NCI-H526 (cell line): ENCODE measurements at regions not wholly inside any gene's neighbourhood (a gene's known extent, or its start where the extent isn't known, plus 50 kb on each side); places are given as distances from the start of the nearest gene placed in this dataset.

Source experiments
- DNase-seq, 2 experiments: peaks; one replicate each; lab custom pipeline; 2025; lab: John Stamatoyannopoulos, UW

DNA sequence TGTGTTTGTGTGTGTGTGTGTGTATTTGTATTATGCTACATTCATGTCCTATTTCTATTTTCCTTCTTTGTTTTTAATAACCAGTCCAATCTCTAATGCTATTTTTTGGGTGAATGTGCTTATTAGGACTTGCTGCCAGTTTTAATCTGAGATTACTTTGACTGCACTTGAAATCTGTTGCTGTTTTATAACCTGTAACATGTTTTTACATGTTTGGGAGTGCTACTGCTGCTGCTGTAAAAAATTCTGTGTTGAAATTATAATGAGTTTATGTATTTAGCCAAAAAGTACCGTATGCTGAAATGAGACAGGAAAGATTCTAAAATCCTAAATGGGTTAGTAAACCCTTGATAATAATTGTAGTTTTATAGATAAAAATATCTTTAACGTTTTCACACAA is 104.7 kb upstream of the SSBP2 start:
- no peak for DNase-seq

DNA sequence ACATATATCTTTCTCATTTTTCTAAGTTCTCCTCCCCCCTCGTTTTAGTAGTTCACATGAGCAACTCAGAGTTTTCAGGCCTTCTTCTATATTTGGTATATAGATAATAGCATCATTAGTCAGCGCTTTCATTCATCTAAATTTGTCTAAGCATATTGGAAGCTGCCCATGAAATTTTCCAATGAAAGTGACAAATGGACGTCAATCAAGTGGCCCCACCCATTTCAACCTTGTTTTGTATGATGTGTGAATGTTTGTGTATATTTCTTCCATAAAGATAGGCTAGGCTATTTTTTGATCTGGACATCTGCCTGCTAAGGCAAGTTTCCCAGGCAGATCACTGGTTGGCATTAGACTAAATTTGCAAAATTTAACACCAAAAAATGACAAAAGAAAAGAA is 104.0 kb upstream of the SSBP2 start:
- DNase-seq: peak in 1 of 2 experiments; percentile 12

DNA sequence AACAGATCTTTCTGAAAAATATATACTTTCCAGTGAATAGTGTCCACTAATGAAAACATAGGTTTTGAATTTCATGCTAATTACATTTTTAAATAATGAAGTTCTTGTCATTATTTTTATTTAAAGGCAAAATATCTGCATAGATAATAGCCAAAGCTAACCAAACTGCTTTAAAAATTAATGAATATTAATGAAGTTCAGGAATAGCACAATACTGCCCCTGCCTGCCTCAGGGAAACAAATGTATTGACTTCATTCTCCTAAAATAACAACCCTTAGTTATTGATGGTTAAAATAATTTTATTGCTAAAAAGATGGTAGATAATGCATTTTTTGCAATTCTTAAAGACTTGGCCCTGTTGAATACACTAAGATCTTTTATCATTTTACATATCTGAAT is 103.6 kb upstream of the SSBP2 start:
- DNase-seq: peak in 1 of 2 experiments; percentile 12

DNA sequence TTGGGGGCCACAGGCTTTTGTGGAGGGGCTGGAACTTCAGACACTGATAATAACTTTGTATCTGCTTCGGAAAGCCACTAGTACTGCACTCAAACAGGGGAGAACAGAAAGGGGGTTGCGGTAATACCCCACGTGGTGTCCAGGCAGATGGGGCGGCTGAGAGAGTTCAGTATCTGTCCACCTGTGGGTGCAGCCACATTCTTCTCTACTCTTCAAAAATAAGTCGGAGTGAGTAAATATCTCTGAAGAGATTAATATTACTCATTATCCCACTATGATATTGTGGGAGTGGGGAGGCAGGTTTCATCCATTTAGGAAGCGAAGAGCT is 102.1 kb upstream of the SSBP2 start:
- peak; percentile 67 to 72 for DNase-seq

DNA sequence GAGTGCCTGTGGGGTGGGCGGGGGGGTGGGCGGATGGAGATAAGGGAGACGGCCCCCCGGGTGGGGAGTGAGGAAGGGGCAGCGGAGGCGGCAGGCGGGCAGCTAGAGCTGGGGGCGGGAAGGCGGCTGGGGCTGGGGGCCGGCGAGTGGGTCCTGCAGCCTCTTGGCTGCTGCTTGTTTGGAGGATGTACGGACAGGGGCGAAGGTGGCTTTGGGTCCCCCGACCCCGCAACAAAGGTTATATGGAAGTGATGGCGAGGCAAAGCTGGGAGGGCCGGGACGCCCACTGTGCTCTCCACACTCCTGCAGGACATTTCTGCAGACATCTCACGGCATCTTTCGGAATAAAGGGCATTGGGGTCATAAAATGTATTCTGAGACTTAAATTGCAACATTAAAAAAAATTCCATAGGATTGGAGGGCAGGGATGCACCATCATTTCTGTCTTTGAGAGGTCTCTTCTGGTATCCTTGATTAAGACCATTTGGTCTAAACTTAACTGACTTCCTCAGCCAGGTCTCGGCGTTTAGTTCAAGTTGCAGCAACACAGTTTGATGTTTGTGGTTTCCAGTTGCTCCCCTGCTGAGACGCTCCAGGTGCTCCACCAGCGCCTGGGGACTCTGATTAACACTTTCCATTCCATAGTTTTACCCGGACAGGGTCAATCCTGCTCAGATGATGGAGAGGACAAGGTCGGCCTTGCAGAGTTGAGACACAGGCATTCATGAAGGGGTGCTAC is 101.6 kb upstream of the SSBP2 start:
- DNase-seq: peak; percentile 61 to 72

DNA sequence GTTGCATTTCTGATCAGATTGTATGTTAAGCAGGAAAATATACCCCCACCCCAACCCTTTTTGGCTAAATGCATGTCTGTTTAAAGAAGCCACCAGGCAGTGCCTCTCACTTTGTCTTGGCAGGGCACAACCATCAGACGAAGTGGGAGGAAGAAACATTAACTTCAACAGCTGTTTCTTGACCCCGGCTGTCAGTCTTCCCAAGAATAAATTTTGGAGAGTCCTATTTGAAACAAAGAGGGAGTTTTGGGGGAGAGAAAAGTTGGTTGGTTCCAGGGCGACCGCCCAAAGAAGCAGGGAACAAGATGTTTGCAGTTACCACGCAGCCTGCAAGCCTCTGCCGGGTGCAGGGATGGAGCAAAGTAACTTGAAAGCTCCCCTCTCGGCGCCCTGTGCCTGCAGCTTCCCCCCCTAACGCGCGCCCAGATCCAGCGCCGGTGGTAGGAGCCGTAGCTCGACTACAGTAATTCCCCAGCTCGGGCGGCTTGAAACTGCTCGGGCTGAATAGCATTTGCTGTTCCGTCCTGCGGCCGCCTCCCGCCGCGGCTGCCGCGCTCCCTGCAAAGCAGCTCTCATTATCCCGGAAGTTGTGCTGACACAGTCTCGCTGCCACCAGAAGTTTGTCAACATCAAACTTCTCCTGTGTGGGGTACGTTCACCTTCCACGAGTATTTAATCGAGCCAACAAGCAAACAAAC is 100.7 kb upstream of the SSBP2 start:
- DNase-seq: peak; percentile 84 to 93

DNA sequence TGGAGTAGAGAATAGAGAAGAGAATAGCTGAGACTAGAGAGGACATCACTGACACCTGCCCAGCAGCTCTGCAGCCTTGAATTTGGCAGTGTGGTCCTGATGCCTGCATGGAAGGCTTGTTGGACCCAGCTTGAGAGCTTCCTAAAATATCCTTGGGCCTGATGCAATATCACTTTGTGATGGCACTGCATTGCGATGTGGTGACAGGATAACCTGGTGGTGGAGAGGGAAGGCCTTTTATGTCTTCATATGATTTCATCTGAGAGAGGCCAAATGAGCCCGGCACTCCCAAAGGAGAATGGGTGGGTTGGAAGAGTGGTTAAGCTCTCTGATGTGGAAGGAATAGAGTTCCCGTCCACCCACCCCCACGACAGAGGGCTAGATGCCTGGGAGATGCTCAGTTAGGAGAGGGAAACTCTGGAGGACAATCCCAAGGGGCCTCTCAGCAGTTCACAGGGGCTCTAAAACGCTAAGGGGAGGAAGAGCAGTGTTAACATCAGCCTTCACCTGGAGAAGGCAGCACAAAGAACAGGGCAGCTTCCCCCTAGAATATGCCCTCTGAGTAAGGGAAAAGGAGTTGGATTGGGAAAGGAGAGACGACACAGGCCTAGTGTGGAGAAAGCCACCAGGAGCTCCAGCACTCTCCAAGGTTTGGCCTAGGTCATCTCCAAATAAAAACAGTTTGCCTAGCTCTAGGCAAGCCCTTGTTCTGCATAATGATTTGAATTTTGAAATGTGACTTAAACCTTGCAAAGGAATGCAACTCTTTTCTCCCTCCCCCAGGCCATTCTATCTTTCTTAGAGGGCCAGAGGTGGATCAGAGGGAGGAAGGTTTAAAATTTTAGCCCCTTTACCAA is 99.8 kb upstream of the SSBP2 start:
- DNase-seq: peak in 1 of 2 experiments; percentile 41

DNA sequence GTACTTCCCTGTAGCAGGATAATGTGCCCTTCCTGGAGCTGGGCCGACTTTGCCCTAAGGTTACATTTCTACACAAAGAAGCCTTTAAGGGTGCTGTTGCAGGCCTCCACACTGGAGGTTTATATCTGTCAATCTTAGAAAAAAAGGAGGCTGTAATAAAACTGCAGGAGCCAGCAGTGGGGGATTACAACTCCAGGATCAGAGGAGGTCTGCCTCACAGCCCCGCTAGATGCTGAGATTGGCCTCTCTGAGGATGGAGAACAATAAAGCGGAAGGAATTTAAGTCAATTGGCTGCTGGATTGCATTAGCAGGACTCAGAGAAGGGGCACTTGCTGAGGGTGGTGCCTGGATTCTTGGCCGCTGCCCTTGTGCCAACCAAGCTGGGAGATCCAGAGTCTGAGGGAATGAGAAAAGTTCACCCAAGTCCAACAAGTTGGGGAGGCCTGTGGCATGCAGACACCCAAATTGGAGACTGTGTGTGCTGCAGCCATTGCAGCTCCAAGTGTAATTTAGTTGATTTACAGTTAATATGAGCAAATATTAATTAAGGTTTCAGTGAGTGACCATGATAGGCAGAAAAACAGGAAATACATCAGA is 99.0 kb upstream of the SSBP2 start:
- no peak for DNase-seq

DNA sequence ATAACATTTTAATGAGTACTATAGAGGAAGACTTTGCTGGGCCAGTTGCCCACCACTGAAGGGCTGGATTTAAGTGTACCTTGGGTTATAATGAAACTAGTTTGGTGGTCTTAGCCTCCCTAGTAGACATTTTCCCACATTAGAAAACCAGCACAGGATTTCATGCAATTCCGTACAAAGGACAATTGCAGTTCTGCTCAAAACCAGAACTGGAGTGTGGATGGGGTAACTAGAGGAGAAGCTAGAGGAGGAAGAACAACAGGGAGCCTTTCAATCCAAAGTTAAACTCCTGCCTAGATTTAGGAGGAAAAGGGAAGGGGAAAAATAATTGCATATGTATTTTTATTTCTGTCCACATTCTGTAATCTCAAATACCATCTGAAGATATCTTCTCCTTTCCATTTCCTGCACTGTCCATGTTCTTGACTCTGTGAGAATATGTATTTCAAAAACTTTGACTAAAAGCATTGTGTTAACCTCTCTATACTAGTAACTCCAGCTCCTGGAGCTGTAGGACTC is 97.5 kb upstream of the SSBP2 start:
- DNase-seq: no peak

DNA sequence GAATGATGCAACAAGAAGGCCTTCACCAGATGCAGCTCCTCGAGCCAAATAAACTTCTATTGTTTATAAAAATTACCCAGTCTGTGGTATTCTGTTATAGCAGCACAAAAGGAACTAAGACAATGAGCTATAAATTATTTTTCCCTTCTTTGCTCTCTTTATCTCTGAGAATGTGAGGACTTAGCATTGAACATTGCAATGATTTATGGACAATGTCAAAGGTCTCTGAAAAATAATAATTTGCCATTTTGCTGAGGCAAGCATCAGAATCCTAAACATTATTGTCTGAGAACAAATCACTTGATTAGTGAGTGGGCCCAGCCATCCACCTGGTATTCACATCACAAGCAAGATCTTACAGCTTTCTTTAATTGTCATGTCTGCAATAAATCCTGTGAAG is 95.4 kb upstream of the SSBP2 start:
- no peak for DNase-seq

DNA sequence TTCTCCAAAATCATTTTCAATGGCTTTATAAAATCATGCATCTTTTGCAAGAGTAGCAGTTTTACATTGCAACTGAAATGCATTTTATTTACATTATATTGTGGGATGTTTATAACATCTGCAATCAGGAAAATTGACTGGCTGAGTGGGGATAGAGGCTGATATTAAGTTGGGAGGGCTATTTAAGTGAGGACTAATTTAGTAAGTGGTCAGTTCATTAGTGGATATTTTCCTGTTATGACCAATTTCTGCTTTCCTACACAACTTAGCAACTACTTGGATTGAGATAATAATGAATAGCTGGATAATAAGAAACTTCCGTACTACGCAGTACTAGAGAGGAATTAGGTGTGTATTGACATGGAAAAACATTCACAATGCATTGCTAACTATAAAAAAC is 92.9 kb upstream of the SSBP2 start:
- DNase-seq: no peak

DNA sequence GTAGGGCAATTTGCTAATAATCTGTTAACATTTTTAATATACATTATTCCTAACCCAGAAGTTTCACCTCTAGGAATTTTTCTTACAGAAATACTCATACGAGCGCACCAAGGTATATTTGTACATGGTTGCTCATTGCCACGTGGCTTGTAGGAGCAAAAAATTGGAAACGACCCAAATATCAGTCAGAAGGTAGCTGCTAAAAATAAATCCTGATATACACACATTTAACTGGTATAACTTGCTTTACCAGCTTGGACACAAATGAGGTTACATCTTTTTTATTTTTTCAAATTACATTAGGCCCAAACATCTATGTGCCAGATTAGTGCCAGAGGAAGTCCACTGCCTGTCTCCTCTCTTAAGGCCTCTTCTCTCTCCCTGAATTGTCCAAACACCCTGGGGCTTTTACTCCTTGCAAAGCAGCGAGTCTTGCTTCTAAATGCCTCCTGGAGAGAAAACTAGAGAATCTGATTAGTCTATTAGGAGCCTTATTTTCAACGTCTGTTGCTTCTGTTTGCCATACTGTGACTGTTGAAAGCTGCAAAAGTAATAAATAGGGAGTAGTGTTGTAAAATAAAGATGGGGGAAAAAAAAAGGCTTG is 92.0 kb upstream of the SSBP2 start:
- DNase-seq: no peak

DNA sequence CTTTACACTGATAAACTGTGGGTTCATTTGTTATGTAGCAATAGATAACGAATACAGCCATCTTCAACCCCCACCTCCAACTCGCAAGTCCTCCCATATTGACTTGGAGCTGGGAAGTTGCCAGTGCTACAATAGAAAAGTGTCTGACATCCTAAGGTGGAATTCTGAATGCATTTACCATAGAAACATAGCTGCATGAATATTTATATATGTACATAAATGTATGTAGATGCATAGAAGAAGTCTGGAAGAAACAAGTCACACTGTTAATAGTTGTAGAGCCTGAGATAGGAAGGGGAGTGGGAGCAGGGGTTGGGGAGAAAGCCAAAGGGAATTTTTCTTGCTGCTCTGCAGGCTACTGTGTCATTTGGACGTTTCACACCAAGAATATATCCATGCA is 88.1 kb upstream of the SSBP2 start:
- DNase-seq: no peak

DNA sequence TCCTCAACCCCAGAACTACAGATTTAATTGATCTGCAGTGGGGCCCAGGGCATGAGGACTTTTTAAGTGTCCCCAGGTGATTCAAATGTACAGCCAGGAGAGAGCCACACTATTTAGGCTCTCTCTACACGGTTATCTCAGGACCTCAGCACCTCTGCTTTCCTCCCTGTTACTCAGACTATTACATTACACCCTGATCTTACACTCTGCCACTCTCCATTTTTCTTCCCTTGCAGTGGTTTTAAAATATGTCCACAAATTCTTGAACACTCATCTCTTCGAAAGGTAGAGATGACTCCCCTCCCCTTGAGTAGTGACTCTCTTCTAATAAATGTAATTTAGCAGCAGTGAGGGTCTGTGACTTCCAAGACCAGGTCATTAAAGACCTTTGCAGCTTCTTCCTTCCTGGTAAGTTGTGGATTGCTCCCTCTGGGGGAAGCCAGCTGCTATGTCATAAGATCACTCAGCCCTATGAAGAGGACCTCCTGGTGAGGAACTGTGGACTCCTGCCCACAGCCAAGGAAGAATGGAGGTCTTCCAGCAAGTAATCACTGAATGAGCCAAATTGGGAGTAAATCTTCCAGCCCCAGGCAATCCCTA is 87.5 kb upstream of the SSBP2 start:
- DNase-seq: no peak

DNA sequence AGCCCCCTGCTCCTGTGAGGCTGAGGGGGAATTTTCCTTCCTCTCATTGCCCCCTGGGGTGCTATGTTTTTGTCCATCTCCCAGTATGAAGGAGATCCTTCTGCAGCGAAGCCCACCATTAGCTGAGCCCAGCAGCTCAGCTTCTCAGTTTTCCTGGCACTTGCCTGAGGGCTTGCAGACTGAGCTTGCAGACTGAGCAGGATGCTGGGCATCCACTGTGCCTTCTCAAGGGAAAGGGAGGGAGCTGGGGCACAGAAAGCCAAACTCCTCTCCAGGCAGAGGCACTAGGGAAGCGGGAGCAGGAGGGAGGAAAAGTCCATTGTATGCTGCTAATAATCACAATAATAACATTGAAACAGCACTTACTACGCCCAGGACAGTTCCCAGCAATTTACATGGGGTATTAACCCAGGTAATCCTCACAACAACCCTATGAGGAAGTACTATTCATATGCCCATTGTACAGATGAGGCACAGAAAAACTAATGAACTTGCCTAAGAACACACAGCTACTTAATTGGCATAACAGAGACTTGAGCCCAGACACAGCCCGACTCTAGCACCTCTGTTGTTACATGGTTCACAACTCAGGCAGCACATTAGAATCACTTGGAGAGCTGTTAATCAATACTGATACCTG is 86.9 kb upstream of the SSBP2 start:
- no peak for DNase-seq

DNA sequence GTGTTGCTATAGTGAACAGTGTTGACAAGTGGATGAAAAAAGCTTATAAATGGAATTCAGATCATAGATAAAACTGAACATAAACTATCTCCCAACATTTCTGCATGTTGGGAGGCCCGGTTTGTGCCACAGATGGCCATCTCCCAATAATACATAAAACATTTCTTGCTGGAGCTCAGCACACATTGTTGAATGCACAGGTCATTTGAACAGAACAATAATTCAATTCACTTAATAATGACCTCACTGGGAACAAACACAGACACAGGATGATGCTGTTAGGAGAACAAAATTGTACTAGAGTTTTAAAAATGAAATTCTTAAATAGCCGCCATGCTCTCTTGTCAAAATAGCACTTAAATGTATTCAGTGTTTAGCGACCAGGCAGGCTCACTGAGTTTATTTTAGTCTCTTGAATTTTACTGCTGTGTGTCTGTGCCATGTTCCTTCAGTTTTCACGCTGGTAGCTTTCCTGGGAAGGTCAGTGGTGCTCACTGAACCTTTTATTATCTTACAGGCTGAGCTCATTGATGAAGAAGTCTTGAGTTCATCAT is 85.0 kb upstream of the SSBP2 start:
- DNase-seq: no peak

DNA sequence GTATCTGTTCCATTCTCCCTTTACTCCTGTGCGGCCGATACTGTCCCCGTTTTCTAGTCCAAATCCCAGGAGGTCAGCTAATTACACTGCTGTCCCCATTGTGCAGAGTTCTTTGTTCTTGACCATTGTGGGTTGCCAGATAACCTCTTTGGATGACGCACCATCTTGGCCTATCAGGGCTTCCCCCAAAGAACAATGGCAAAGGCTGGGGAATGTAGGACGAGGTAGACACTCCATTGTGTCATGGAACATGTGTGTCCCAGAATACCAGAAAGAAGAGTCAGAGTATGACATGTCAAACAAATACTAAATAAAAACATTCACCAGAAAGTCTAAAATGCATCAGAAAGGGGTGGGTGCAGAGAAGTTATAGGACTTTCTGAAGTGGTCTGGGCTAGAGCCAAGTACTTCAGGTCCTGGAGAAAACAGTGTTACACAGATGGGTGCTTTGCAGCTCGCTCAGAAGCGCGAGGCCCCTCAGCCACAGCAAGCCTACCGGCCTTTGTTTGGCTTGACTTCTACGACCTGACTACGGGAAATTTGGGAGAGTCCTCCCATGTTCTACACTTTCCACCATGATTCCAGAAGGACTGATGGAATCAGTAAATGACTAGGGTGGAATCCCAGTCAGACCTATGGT is 83.2 kb upstream of the SSBP2 start:
- DNase-seq: no peak

DNA sequence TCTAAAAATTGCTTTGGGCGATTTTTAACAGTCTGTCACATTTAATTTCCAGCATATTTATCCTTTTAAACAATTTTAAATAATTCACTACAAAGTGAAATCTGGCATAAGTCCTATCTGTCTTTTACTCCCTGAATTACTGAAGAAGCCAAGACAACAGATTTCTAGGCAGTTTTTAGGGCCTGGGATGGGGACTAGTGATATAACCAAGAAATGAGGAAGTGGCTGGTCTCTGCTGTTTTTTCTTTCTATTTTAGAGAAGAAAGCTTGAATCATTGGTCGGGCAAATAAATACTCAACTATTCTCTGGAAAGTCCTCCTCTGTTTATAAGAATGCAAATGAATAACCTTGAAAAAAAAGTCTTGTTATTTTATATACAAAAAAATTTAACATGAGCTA is 79.7 kb upstream of the SSBP2 start:
- no peak for DNase-seq

DNA sequence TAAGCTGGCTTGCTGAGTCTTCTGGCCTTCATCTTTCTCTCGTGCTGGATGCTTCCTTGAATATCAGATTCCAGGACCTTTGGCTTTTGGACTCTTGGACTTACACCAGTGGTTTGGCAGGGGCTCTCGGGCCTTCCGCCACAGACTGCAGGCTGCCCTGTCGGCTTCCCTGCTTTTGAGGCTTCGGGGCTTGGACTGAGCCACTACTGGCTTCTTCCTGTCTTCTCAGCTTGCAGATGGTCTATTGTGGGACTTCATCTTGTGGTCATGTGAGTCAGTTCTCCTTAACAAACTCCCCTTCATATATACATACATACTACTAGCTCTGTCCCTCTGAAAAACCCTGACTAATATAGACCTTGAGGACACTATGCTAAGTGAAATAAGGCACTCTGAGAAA is 78.3 kb upstream of the SSBP2 start:
- no peak for DNase-seq

DNA sequence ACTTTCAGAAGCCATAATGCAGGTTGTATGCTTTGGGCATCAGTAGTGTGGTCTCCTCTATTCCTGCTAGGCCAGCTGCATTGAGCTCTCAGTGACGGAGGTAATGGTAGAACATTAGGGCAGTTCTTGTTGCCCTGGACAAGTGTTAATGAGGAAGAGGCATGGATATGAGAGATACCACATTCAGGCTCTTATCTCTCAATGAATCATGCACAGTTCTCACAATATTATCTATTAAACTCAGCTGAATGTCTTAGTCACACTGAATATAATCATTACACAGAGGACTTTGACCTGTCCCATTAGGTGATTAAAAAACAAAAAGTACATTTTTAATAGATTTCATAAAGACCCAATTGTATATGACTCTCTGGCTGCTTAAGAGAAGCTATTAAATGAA is 76.6 kb upstream of the SSBP2 start:
- no peak for DNase-seq
